WTC11 (cell line): ENCODE measurements at regions not wholly inside any gene's neighbourhood (a gene's known extent, or its start where the extent isn't known, plus 50 kb on each side); places are given as distances from the start of the nearest gene placed in this dataset.

Experiments used
- ATAC-seq: fragments of 200-7000 bp; cut with Tn5 transposase; 2 replicates; pipeline ENCODE4 v1.10.0; 2021; ENCODE audit warnings: mild to moderate bottlenecking, moderate library complexity
- CTCF ChIA-PET: fragments of 300-600 bp; sonication (Branson Sonifier 250); formaldehyde crosslinking; loops from one replicate; lab custom pipeline; 2021; ENCODE audit warnings: antibody characterized with exemption; lab: Charles Lee
- POLR2A ChIA-PET: fragments of 350-600 bp; sonication (Branson Sonifier 250); formaldehyde crosslinking; loops from one replicate; lab custom pipeline; 2021; ENCODE audit warnings: antibody characterized with exemption; lab: Charles Lee
- DNase-seq: peaks from one replicate; pipeline ENCODE4 v3.0.0; 2021; ENCODE audit warnings: low spot score
- H3K27ac Mint-ChIP-seq: 2 replicates; pipeline ENCODE4 v1.8.0; 2021; ENCODE audit warnings: mixed read lengths
- H3K27me3 Mint-ChIP-seq: 2 replicates; pipeline ENCODE4 v1.8.0; 2021; ENCODE audit warnings: low read depth, mild to moderate bottlenecking, moderate library complexity, mixed read lengths
- H3K36me3 Mint-ChIP-seq: 2 replicates; pipeline ENCODE4 v1.8.0; 2021; ENCODE audit warnings: mixed read lengths
- H3K4me1 Mint-ChIP-seq: 2 replicates; pipeline ENCODE4 v1.8.0; 2022; ENCODE audit warnings: mixed read lengths
- H3K4me3 Mint-ChIP-seq: 2 replicates; pipeline ENCODE4 v1.8.0; 2021; ENCODE audit warnings: mild to moderate bottlenecking, moderate library complexity, mixed read lengths
- H3K9me3 Mint-ChIP-seq: 2 replicates; pipeline ENCODE4 v1.8.0; 2021; ENCODE audit warnings: mixed read lengths
- CREM ChIP-seq: sonication (generic); formaldehyde crosslinking; IDR thresholded peaks from 2 replicates; pipeline ENCODE4 v1.8.1; 2022; ENCODE audit warnings: mild to moderate bottlenecking, missing genetic modification reagents, moderate library complexity
- CTCF ChIP-seq: fragments of 200-600 bp; IDR thresholded peaks from 2 replicates; pipeline ENCODE4 v1.8.0; 2022; ENCODE audit warnings: antibody characterized with exemption
- E2F4 ChIP-seq: sonication (generic); formaldehyde crosslinking; IDR thresholded peaks from 2 replicates; pipeline ENCODE4 v1.8.1; 2022; ENCODE audit warnings: low read depth, mild to moderate bottlenecking, moderate library complexity, missing genetic modification reagents, borderline replicate concordance
- E2F5 ChIP-seq: sonication (generic); formaldehyde crosslinking; IDR thresholded peaks from 2 replicates; pipeline ENCODE4 v1.8.1; 2022; ENCODE audit warnings: mild to moderate bottlenecking, moderate library complexity, missing genetic modification reagents
- GRHL2 ChIP-seq: fragments of 250-450 bp; sonication (Bioruptor Pico); IDR thresholded peaks from 2 replicates; pipeline ENCODE4 v1.8.0; 2022; ENCODE audit warnings: mild to moderate bottlenecking, moderate library complexity; ENCODE audit not compliant: insufficient replicate concordance, severe bottlenecking
- HMGA2 ChIP-seq: fragments of 250-450 bp; sonication (Bioruptor Pico); IDR thresholded peaks from 2 replicates; pipeline ENCODE4 v1.4.0; 2021; ENCODE audit warnings: mild to moderate bottlenecking, moderate library complexity
- KAT7 ChIP-seq: sonication (generic); formaldehyde crosslinking; IDR thresholded peaks from 2 replicates; pipeline ENCODE4 v1.8.1; 2023; ENCODE audit warnings: missing genetic modification reagents, mild to moderate bottlenecking, borderline replicate concordance
- MAX ChIP-seq: sonication (generic); formaldehyde crosslinking; IDR thresholded peaks from 2 replicates; pipeline ENCODE4 v1.8.0; 2022; ENCODE audit warnings: mild to moderate bottlenecking, missing genetic modification reagents
- MYBL2 ChIP-seq: sonication (generic); formaldehyde crosslinking; IDR thresholded peaks from 2 replicates; pipeline ENCODE4 v1.8.1; 2023; ENCODE audit warnings: mild to moderate bottlenecking, moderate library complexity, missing genetic modification reagents
- NR2C2 ChIP-seq: sonication (generic); formaldehyde crosslinking; IDR thresholded peaks from 2 replicates; pipeline ENCODE4 v1.8.0; 2022; ENCODE audit warnings: mild to moderate bottlenecking, missing genetic modification reagents
- OVOL2 ChIP-seq: fragments of 250-450 bp; sonication (Bioruptor Pico); IDR thresholded peaks from 2 replicates; pipeline ENCODE4 v1.9.0; 2021; ENCODE audit warnings: mild to moderate bottlenecking, borderline replicate concordance
- SMAD3 ChIP-seq: sonication (generic); formaldehyde crosslinking; IDR thresholded peaks from 2 replicates; pipeline ENCODE4 v1.8.0; 2022; ENCODE audit warnings: missing genetic modification reagents, mild to moderate bottlenecking, borderline replicate concordance
- STAT6 ChIP-seq: sonication (generic); formaldehyde crosslinking; conservative IDR thresholded peaks from 2 replicates; pipeline ENCODE4 v1.8.1; 2023; ENCODE audit warnings: mild to moderate bottlenecking, low read depth, missing genetic modification reagents, moderate library complexity
- ZBTB43 ChIP-seq: sonication (generic); formaldehyde crosslinking; IDR thresholded peaks from 2 replicates; pipeline ENCODE4 v1.8.1; 2023; ENCODE audit warnings: mild to moderate bottlenecking, missing genetic modification reagents
- ZNF138 ChIP-seq: sonication (generic); formaldehyde crosslinking; conservative IDR thresholded peaks from 2 replicates; pipeline ENCODE4 v1.8.1; 2022; ENCODE audit warnings: mild to moderate bottlenecking, moderate library complexity, missing genetic modification reagents
- ZNF263 ChIP-seq: sonication (generic); formaldehyde crosslinking; IDR thresholded peaks from 2 replicates; pipeline ENCODE4 v1.8.1; 2022; ENCODE audit warnings: low read depth, mild to moderate bottlenecking, moderate library complexity, missing genetic modification reagents
- ZNF281 ChIP-seq: sonication (generic); formaldehyde crosslinking; IDR thresholded peaks from 2 replicates; pipeline ENCODE4 v1.8.0; 2023; ENCODE audit warnings: mild to moderate bottlenecking, missing genetic modification reagents
- ZNF396 ChIP-seq: fragments of 250-450 bp; sonication (Bioruptor Pico); IDR thresholded peaks from 2 replicates; pipeline ENCODE4 v1.8.0; 2021; ENCODE audit warnings: mild to moderate bottlenecking, moderate library complexity, borderline replicate concordance
- ZNF423 ChIP-seq: fragments of 250-450 bp; sonication (Bioruptor Pico); IDR thresholded peaks from 2 replicates; pipeline ENCODE4 v2.1.2; 2022; ENCODE audit warnings: mild to moderate bottlenecking, moderate library complexity
- ZNF425 ChIP-seq: fragments of 250-450 bp; sonication (Bioruptor Pico); conservative IDR thresholded peaks from 2 replicates; pipeline ENCODE4 v1.9.0; 2021; ENCODE audit warnings: mild to moderate bottlenecking

- TF ChIP-seq CTCF (no peak), NR2C2 (CRISPR knock-in tag) (no peak), ZNF138 (CRISPR knock-in tag) (no peak)
These were observed 131.9 kb upstream of the NR3C2 start (continued) for GRCh38 chr4:148574066-148574465.

GRCh38 chr4:148573296-148573695, 131.1 kb upstream of the NR3C2 start:
- TF ChIP-seq MAX (CRISPR knock-in tag) (no peak), ZNF263 (CRISPR knock-in tag) (no peak), SMAD3 (CRISPR knock-in tag) (no peak), KAT7 (CRISPR knock-in tag) (no peak), ZNF138 (CRISPR knock-in tag) (no peak), CREM (CRISPR knock-in tag) (no peak), ZBTB43 (CRISPR knock-in tag) (no peak), ZNF423 (CRISPR knock-in tag) (no peak), GRHL2 (CRISPR knock-in tag) (no peak), HMGA2 (CRISPR knock-in tag) (no peak), ZNF396 (CRISPR knock-in tag) (no peak), ZNF281 (CRISPR knock-in tag) (no peak), OVOL2 (no peak), E2F5 (CRISPR knock-in tag) (no peak), ZNF425 (no peak), STAT6 (no peak), MYBL2 (no peak), E2F4 (CRISPR knock-in tag) (no peak)
- TF ChIP-seq, all 79 proteins: peak for 0
- no peaks in the 10 kb centered on the region; the same call in 1 of the 2 replicates for H3K27me3 Mint-ChIP-seq
- DNase-seq (no peak), ATAC-seq (no peak)
- peaks cover 21% of the 10 kb centered on the region for H3K9me3 Mint-ChIP-seq
- H3K27ac Mint-ChIP-seq: peak overlapping the region; percentile 50; the same call in 1 of the 2 replicates
- H3K4me3 Mint-ChIP-seq: no peak overlapping the region
- peaks cover 6% of the 10 kb centered on the region for H3K4me1 Mint-ChIP-seq
- POLR2A ChIA-PET: no interaction called here
- CTCF ChIA-PET: interaction anchor here (0.6 kb wide), 1 partner anchor 597 kb away, joined by 3 read pairs; no protein-coding TSS in a partner anchor
- peaks cover 16% of the 10 kb centered on the region for H3K36me3 Mint-ChIP-seq
